WTC11 (cell line): ENCODE measurements at regions not wholly inside any gene's neighbourhood (a gene's known extent, or its start where the extent isn't known, plus 50 kb on each side); places are given as distances from the start of the nearest gene placed in this dataset.

ENCODE experiments used
- ATAC-seq: fragments of 200-7000 bp; cut with Tn5 transposase; 2 replicates; pipeline ENCODE4 v1.10.0; 2021; ENCODE audit warnings: mild to moderate bottlenecking, moderate library complexity
- CTCF ChIA-PET: fragments of 300-600 bp; sonication (Branson Sonifier 250); formaldehyde crosslinking; loops from one replicate; lab custom pipeline; 2021; ENCODE audit warnings: antibody characterized with exemption; lab: Charles Lee
- POLR2A ChIA-PET: fragments of 350-600 bp; sonication (Branson Sonifier 250); formaldehyde crosslinking; loops from one replicate; lab custom pipeline; 2021; ENCODE audit warnings: antibody characterized with exemption; lab: Charles Lee
- DNase-seq: peaks from one replicate; pipeline ENCODE4 v3.0.0; 2021; ENCODE audit warnings: low spot score
- H3K27ac Mint-ChIP-seq: 2 replicates; pipeline ENCODE4 v1.8.0; 2021; ENCODE audit warnings: mixed read lengths
- H3K27me3 Mint-ChIP-seq: 2 replicates; pipeline ENCODE4 v1.8.0; 2021; ENCODE audit warnings: low read depth, mild to moderate bottlenecking, moderate library complexity, mixed read lengths
- H3K36me3 Mint-ChIP-seq: 2 replicates; pipeline ENCODE4 v1.8.0; 2021; ENCODE audit warnings: mixed read lengths
- H3K4me1 Mint-ChIP-seq: 2 replicates; pipeline ENCODE4 v1.8.0; 2022; ENCODE audit warnings: mixed read lengths
- H3K4me3 Mint-ChIP-seq: 2 replicates; pipeline ENCODE4 v1.8.0; 2021; ENCODE audit warnings: mild to moderate bottlenecking, moderate library complexity, mixed read lengths
- H3K9me3 Mint-ChIP-seq: 2 replicates; pipeline ENCODE4 v1.8.0; 2021; ENCODE audit warnings: mixed read lengths
- ARID4B ChIP-seq: sonication (generic); formaldehyde crosslinking; IDR thresholded peaks from 2 replicates; pipeline ENCODE4 v1.8.0; 2023; ENCODE audit warnings: missing genetic modification reagents, mild to moderate bottlenecking, borderline replicate concordance
- CDX4 ChIP-seq: fragments of 250-450 bp; sonication (Bioruptor Pico); IDR thresholded peaks from 2 replicates; pipeline ENCODE4 v1.9.0; 2021; ENCODE audit warnings: moderate library complexity, mild to moderate bottlenecking, inconsistent platforms, borderline replicate concordance
- CTCF ChIP-seq: fragments of 200-600 bp; IDR thresholded peaks from 2 replicates; pipeline ENCODE4 v1.8.0; 2022; ENCODE audit warnings: antibody characterized with exemption
- E2F1 ChIP-seq: sonication (generic); formaldehyde crosslinking; IDR thresholded peaks from 2 replicates; pipeline ENCODE4 v1.8.0; 2022; ENCODE audit warnings: mild to moderate bottlenecking, missing genetic modification reagents
- E2F5 ChIP-seq: sonication (generic); formaldehyde crosslinking; IDR thresholded peaks from 2 replicates; pipeline ENCODE4 v1.8.1; 2022; ENCODE audit warnings: mild to moderate bottlenecking, moderate library complexity, missing genetic modification reagents
- ELF4 ChIP-seq: sonication (generic); formaldehyde crosslinking; IDR thresholded peaks from 2 replicates; pipeline ENCODE4 v1.8.1; 2022; ENCODE audit warnings: low read depth, mild to moderate bottlenecking, moderate library complexity, missing genetic modification reagents
- ERG ChIP-seq: fragments of 250-450 bp; sonication (Bioruptor Pico); IDR thresholded peaks from 2 replicates; pipeline ENCODE4 v1.8.0; 2021; ENCODE audit warnings: mild to moderate bottlenecking
- ETV6 ChIP-seq: sonication (generic); formaldehyde crosslinking; IDR thresholded peaks from 2 replicates; pipeline ENCODE4 v1.8.1; 2022; ENCODE audit warnings: mild to moderate bottlenecking, missing genetic modification reagents
- HMGXB4 ChIP-seq: sonication (generic); formaldehyde crosslinking; IDR thresholded peaks from 2 replicates; pipeline ENCODE4 v1.8.1; 2023; ENCODE audit warnings: mild to moderate bottlenecking, moderate library complexity, missing genetic modification reagents
- MXD4 ChIP-seq: fragments of 250-450 bp; sonication (Bioruptor Pico); IDR thresholded peaks from 2 replicates; pipeline ENCODE4 v1.8.0; 2021; ENCODE audit warnings: mild to moderate bottlenecking, moderate library complexity, borderline replicate concordance
- NR1H2 ChIP-seq: sonication (generic); formaldehyde crosslinking; IDR thresholded peaks from 2 replicates; pipeline ENCODE4 v1.9.0; 2021; ENCODE audit warnings: mild to moderate bottlenecking, moderate library complexity, missing genetic modification reagents
- NR2C2 ChIP-seq: sonication (generic); formaldehyde crosslinking; IDR thresholded peaks from 2 replicates; pipeline ENCODE4 v1.8.0; 2022; ENCODE audit warnings: mild to moderate bottlenecking, missing genetic modification reagents
- NR3C1 ChIP-seq: sonication (generic); formaldehyde crosslinking; conservative IDR thresholded peaks from 2 replicates; pipeline ENCODE4 v1.8.1; 2023; ENCODE audit warnings: low read depth, mild to moderate bottlenecking, missing genetic modification reagents
- RELA ChIP-seq: sonication (generic); formaldehyde crosslinking; IDR thresholded peaks from 2 replicates; pipeline ENCODE4 v1.8.1; 2022; ENCODE audit warnings: missing genetic modification reagents, mild to moderate bottlenecking, borderline replicate concordance
- SOX15 ChIP-seq: fragments of 250-450 bp; sonication (Bioruptor Pico); IDR thresholded peaks from 2 replicates; pipeline ENCODE4 v1.9.0; 2021; ENCODE audit warnings: mild to moderate bottlenecking
- TP53 ChIP-seq: sonication (generic); formaldehyde crosslinking; IDR thresholded peaks from 2 replicates; pipeline ENCODE4 v1.8.1; 2023; ENCODE audit warnings: mild to moderate bottlenecking, missing genetic modification reagents
- ZBTB21 ChIP-seq: sonication (generic); formaldehyde crosslinking; IDR thresholded peaks from 2 replicates; pipeline ENCODE4 v1.8.1; 2023; ENCODE audit warnings: mild to moderate bottlenecking, missing genetic modification reagents, borderline replicate concordance
- ZBTB43 ChIP-seq: sonication (generic); formaldehyde crosslinking; IDR thresholded peaks from 2 replicates; pipeline ENCODE4 v1.8.1; 2023; ENCODE audit warnings: mild to moderate bottlenecking, missing genetic modification reagents
- ZNF121 ChIP-seq: sonication (generic); formaldehyde crosslinking; IDR thresholded peaks from 2 replicates; pipeline ENCODE4 v1.8.0; 2023; ENCODE audit warnings: missing genetic modification reagents
- ZNF138 ChIP-seq: sonication (generic); formaldehyde crosslinking; conservative IDR thresholded peaks from 2 replicates; pipeline ENCODE4 v1.8.1; 2022; ENCODE audit warnings: mild to moderate bottlenecking, moderate library complexity, missing genetic modification reagents

- ATAC-seq = no peak
- ChIA-PET POLR2A (no interaction called here), CTCF (interaction anchor here (1.3 kb wide), 1 partner anchor 152 kb away, joined by 4 read pairs; no protein-coding TSS in a partner anchor)
- Mint-ChIP-seq H3K4me3 (no peak overlapping the region), H3K9me3 (no peaks in the 10 kb centered on the region), H3K27me3 (no peaks in the 10 kb centered on the region), H3K27ac (no peak overlapping the region), H3K36me3 (no peaks in the 10 kb centered on the region), H3K4me1 (peaks cover 2% of the 10 kb centered on the region)
- TF ChIP-seq ZBTB21 (CRISPR knock-in tag) (no peak), MXD4 (CRISPR knock-in tag) (no peak), ELF4 (CRISPR knock-in tag) (no peak), ZBTB43 (CRISPR knock-in tag) (no peak), SOX15 (CRISPR knock-in tag) (no peak), ARID4B (CRISPR knock-in tag) (no peak)
- no peak for DNase-seq
These were observed 155.4 kb upstream of the MAMLD1 start for GRCh38 chrX:150207733-150208132.

GRCh38 chrX:150211988-150212387, 151.1 kb upstream of the MAMLD1 start:
- ChIA-PET POLR2A (no interaction called here), CTCF (interaction anchor here (1.5 to 2.2 kb wide), 2 partner anchors 149 to 153 kb away, joined by 5 to 12 read pairs; no protein-coding TSS in a partner anchor)
- Mint-ChIP-seq H3K4me1 (peaks cover 5% of the 10 kb centered on the region), H3K27ac (no peak overlapping the region), H3K4me3 (no peak overlapping the region), H3K36me3 (no peaks in the 10 kb centered on the region), H3K9me3 (no peaks in the 10 kb centered on the region), H3K27me3 (peaks cover 2% of the 10 kb centered on the region; the same call in 1 of the 2 replicates)
- DNase-seq = no peak
- ATAC-seq = no peak
- no peak for TF ChIP-seq NR2C2
- TF ChIP-seq E2F5 (CRISPR knock-in tag) = no peak
- TF ChIP-seq CTCF = no peak
- TF ChIP-seq ZNF138 = no peak
- no peak for TF ChIP-seq ERG (CRISPR knock-in tag)
- TF ChIP-seq ETV6 (CRISPR knock-in tag) = no peak
- no peak for TF ChIP-seq ZNF121 (CRISPR knock-in tag)
- no peak for TF ChIP-seq MXD4 (CRISPR knock-in tag)
- TF ChIP-seq RELA (CRISPR knock-in tag) = no peak
- TF ChIP-seq E2F1 (CRISPR knock-in tag) = no peak
- no peak for TF ChIP-seq ZBTB43 (CRISPR knock-in tag)
- no peak for TF ChIP-seq HMGXB4 (CRISPR knock-in tag)
- TF ChIP-seq TP53 = no peak
- TF ChIP-seq CDX4 = no peak
- no peak for TF ChIP-seq NR3C1 (CRISPR knock-in tag)
- no peak for TF ChIP-seq NR1H2 (CRISPR knock-in tag)
